ENCODE measurements at regions not wholly inside any gene's neighbourhood (a gene's known extent, or its start where the extent isn't known, plus 50 kb on each side); places are given as distances from the start of the nearest gene placed in this dataset.

DNA sequence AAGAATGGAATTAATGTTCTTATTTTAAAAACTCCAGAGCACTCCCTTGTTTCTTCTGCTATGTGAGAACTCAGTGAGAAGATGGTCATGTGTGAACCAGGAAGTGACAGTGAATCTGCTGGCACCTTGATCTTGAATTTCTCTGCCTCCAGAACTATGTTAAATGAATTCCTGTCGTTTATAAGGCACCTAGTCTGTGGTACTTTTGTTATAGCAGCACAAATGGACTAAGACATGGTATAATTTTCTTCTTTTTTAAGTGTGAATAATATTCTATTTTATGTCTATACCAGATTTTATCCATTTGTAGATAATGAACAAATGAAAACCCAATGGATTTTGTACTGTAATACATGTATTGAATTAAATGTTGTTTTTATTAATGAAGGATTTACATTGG lies 601.9 kb upstream of the REG3G start:
- no peak for DNase-seq (ENCODE audit: low read depth, low spot score)

DNA sequence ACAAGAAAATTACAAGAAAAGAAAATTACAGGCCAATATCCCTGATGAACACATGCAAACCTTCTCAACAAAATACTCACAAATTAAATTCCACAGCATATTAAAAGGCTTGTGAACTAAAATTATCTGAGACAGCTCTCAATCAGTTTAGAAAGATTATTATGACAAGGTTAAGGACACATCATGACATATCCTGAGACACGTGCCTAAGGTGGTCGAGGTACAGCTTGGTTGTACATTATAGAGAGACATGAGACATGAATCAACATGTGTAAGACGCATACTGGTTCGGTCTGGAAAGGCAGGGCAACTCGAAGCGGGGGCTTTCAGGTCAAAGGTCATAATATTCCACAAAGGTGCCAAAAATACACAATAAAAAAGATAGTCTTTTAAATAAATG lies 598.3 kb upstream of the REG3G start:
- DNase-seq (ENCODE audit: low read depth, low spot score): no peak

DNA sequence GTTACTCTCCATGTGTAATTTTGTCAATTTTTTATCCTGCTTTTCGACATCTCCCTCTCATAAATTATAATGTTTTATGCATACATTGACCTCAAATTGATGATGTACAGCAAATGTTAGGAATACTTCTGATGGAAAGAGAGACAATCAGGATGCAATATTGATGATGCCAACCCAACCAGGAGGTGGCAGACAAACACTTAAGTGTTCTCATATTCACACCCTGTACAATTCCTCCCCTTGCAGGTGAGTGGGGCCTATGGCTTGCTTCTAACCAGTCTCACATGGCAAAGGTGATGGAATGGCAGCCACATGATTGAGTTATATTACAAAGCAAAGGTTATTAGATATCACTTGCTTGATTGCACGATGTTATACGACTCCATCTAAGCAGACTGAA lies 594.3 kb upstream of the REG3G start:
- DNase-seq (ENCODE audit: low read depth, low spot score): no peak

DNA sequence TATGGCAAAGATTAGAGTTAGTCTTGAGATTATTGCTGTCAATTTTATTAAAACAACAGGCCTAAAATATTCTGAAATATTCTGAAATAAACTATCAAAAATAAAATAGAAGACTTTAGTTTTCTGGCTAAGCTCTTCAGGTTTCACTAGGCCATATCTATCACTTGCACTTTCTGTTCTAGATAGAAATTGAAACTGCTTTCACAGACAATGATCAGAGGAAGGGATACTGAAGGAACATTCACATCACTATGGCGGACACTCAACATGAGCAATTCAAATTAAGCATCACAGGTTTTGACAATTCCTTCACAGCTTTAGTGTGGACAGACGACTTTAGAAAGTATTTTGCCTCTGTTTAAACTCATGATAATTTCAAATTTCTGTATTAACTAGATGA lies 586.4 kb upstream of the REG3G start:
- DNase-seq (ENCODE audit: low read depth, low spot score): no peak

DNA sequence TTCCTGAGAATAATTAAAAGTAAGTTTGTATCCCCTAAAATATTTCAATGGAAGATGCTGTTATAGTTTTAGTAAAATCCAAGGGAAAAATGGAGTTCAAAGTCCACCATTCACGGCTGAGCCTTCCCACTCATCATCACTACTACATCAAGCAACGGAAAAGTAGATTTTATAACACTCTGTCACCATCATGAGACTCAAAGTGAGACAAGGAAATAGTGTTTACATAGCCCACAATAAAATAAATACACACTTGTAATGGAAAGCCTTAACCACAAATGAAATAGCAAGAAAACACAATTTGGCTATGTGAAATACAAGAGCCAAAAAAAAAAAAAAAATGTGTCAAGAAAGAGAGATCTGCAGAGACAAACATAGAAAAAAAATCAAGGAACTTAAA lies 569.9 kb upstream of the REG3G start:
- DNase-seq (ENCODE audit: low read depth, low spot score): no peak

DNA sequence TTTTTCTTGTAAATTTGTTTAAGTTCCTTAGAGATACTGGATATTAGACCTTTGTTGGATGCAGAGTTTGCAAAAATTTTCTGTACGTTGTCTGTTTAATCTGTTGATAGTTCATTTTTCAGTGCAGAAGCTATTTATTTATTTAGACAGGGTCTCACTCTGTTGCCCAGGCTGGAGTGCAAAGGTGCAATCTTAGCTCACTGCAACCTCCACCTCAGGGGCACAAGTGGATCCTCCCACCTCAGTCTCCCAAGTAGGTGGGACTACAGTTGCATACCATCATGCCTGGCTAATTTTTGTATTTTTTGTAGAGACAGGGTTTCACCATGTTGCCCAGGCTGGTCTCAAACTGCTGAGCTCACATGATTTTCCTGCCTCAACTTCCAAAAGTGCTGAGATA lies 568.2 kb upstream of the REG3G start:
- no peak for DNase-seq (ENCODE audit: low read depth, low spot score)

DNA sequence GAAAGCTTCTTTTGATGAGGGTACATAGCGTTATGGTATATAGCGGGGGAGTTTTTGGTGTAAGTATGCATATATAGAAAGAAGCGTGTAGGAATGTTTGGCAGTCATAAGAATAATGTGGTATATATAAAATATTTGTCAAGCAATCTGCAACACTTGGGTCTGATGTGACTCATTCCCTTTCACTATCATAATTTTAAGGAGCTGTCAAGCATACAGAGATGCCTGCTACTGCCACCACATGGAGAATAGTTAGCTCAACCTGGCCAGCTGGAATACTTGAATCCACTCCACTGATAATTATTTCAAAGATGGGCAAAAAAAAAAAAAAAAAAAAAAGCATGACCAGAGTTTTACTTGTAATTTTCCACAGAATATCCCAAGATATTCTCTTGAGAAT lies 559.8 kb upstream of the REG3G start:
- no peak for DNase-seq (ENCODE audit: low read depth, low spot score)

DNA sequence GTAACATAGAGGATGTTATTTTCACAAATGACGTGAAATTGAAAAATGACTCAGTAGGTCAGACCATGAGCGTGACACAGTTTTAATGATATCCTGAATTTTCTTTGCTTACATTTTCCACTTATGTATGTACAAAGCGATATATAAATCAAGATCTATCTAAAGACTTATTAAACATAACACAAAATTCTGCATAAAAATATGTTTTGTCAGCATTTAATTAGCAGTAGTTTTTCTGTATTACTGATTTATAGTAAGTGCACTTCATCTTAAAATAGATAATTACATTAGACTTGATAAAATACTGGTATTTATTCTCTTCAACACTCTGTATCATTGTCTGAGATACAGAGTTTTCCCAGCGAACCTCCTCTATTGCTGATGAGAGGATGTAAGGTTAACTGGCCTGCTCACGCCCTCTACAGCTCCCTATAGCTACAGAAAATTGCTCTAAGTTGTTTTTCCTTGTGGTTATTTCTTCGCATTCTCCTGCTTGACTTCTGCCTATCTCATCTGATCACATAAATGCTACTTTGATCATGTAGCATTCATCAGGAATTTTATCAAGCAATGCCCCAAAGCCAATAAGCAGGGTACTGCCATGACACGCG lies 548.8 kb upstream of the REG3G start:
- DNase-seq (ENCODE audit: low read depth, low spot score): no peak

DNA sequence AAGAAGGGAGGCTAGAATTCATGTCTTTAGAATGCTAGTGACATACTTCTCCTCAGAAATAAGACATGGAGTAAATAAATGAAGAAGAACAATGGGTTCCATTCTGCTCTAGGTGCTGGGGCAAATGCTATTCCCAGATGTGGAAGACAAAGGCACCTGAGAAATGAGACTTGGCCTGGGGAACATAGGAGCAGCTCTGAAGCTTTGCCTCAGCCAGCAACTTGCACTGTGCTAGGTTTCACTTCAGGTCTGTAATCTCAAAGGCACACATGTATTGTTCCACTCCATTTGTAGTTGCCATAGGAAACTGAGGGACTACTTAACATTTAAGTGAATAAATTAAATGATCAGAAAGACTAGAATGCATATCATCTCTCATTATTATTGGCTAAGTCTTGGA lies 538.9 kb upstream of the REG3G start:
- DNase-seq (ENCODE audit: low read depth, low spot score): no peak

DNA sequence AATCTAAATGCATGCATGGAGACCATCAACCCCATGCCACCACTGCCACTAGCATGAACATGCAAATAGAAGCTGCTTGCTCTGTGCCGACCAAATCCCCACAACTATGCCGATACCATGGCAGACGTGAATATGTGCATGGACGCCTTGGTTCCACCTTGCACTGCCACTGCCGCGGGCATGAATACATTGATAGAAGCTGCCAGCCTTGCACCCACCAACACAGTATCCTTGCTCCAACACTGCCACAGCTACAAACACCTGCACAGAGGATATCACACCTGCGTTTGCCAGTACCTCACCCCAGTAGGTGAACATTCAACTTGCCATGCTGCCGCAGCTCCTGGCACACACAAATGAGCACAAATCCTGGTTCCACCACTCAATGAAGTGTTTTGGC lies 527.4 kb upstream of the REG3G start:
- DNase-seq (ENCODE audit: low read depth, low spot score): no peak

DNA sequence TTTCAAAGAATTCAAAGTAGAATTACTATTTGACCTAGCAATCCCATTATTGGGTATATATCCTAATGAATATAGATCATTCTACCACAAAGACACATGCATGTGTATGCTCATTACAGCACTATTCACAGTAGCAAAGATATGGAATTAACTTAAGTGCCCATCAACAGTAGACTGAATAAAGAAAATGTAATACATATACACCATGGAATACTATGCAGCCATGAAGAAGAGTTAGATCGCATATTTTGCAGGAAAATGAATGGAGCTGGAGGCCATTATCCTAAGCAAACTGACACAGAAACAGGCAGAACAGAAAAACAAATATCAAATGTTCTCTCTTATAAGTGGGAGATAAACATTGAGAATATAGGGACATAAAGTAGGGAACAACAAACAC lies 519.2 kb upstream of the REG3G start:
- DNase-seq (ENCODE audit: low read depth, low spot score): no peak

DNA sequence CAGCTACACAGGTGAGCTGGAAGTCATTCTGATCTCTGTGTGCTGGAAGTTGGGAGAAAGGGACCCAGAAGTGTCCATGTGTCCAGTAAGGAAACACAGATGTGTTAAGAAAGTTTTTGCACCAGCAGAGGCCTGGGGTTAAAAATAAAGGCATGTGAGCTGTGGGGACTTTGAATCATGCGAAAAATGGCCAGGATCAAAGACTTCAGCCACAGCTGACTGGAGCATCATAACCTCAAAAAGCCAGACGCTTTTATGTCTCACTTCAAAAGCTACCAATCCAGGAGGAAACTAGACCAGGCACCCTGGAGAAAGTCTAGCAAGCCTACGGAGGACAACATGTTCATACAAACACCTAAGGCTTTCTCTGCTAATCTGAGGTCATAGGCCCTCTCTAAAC lies 503.6 kb upstream of the REG3G start:
- no peak for DNase-seq (ENCODE audit: low read depth, low spot score)

DNA sequence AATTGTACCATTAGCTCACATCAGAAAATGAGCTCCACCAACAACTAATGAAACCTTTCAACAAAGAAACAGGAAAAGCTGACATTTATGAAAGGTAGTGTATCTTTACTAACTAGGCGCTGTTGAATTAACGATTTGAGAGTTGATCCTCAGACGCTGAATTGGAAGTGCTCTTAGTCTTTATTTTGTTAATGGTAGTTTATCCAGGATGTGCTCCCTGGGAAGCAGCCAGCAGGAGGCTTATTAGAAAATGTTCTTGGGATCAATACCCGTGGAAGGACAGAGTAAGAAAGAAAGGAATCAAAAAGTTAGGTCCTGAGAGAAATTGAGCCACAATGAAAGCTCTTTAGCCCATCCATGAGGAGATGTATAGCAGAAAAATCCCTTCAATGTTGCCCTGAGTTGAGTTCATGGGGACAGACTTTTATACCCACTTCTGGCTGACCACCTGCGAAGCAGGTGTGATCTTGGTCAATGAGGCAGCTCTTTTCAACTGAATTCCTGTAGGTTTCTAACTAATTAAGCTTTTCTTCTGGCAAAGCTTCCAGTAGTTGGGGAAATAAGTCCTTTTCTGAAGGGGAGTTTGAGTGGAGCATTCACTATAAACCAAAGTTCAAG lies 492.6 kb upstream of the REG3G start:
- no peak for DNase-seq (ENCODE audit: low read depth, low spot score)

DNA sequence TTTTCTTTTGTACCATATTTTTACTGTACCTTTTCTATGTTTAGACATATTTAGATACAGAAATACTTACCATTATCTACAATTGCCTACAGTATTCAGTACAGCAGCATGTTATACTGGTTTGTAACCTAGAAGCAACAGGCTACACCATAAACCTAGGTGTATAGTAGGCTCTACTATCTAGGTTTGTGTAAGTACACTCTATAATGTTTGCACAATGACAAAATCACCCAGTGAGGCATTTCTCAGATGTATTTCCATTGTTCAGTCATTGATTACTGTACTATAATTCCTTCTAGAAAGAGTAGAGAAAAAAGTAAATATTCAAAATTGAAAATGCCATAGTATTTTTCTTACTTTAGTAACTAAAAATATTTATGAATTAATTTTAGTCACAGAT lies 490.1 kb upstream of the REG3G start:
- DNase-seq (ENCODE audit: low read depth, low spot score): no peak

DNA sequence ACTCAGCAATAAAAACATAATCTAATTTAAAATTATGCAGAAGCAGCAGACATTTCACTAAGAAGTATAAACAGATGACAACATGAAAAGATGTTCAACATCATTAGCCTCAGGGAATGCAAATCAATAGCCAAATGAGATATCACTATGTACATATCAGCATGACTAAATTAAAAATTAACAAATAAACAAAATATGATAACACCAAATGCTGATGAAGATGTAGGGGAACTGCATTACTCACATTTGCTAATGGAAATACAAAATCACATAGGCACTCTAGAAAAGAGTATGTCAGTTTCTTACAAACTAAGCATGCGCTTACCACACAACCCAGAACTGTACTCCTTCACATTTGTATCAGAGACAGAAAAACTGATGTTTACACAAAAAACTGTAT lies 487.2 kb upstream of the REG3G start:
- no peak for DNase-seq (ENCODE audit: low read depth, low spot score)

DNA sequence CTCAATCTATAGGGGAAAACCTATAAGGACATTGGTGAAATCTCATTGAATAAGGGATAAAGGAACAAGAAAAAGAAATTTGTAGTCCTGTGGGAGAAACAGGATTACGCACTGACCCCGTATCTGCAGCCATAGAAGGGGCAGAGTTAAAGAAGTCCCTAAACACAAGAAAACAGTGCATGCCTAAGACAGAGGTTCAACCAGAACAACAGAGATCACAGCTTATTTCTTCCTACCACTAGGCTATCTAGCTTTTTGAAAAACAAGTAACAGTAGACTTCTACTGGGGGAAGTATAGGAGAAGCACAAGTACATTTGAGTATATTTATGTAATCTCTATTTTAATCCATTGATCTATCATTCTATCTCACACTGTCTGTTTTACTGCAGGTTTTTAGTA lies 485.2 kb upstream of the REG3G start:
- DNase-seq (ENCODE audit: low read depth, low spot score): no peak

DNA sequence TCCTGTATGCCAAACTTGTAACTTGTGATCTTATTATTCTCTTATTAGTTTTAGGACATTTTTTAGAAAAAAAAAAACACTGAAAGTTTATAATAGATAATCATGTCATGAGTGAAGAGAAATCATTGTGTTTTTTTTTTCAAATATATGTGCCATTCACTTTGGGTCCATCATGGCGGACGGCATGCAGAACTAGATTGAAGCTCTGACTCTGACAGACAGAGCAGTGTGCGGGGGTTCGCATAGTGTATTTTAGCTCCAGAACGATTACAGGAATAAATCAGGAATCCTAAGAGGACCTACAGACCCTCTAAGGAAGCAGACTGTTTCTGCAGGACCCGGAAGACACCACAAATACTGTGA lies 484.4 kb upstream of the REG3G start:
- DNase-seq (ENCODE audit: low read depth, low spot score): no peak

DNA sequence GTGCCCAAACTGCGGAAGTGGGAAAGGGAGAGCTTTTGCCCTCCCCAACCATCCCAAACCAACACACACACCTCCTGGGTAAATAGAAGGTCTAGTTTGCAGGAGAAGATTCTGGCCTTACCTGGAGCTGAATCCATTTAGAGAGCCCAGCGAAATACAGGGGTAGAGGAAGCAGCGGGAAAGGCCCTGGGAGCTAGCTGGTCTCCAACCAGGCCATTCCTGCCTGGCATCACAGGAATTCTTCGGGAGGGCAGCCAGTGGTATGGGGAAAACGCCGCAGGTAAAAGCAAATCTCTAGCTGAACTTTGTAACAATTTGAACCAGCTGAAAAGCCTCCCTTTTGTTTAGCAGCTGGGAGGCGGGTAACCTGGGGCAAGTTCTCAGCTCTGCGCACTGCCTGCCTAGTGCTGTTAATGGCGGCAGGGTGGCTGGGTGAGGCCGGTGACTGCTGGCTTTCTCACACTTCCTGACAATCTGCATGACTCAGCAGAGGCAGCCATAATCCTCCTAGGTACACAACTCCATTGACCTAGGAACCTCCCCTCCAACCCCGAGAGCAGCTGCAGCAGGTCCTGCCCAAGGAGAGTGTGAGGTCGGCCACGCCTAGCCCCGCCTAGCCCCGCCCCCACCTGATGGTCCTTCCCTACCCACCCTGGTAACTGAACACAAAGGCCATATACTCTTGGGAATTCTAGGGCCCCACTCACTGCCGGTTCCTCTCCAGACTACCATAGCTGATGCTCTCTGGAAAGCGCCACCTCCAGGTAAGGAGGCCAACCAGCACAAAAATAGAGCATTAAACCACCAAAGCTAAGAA lies 483.8 kb upstream of the REG3G start:
- DNase-seq (ENCODE audit: low read depth, low spot score): no peak

DNA sequence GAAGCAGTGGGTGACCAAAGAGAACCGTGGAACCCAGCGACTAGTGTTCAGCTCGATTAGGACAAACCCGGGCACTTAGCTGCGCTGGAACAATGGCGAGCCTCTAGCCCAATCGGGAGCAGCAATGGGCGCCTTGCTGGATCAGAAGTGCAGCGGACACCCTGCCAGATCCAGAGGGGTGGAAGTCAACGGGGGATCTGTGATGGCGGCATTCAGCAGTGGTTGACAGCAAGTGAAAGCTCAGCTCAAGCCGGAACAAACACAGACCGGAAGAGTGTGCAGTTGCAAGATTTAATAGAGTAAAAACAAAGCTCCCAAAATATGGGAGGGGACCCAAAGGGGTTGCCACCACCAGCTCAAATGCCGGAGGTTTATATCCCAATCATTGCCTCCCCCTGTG lies 478.7 kb upstream of the REG3G start:
- DNase-seq (ENCODE audit: low read depth, low spot score): no peak

DNA sequence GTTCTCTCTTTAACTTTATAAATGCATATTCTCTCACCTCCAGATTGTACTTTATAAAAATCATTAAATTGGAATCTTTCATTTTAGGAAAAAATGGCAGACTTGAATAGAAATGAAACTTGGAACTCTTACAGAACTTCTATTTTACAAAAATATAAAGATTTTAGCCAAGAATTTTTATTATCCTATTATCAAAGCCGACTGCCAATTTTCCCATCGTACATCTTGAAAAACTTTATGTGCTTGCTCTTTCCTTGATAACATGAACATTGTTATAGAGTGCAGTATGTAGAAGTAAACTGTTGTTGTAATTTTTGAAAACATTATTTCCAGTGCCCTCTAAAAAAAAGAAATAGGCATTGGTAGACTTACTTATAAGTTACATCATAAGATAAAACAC lies 475.7 kb upstream of the REG3G start:
- DNase-seq (ENCODE audit: low read depth, low spot score): no peak

DNA sequence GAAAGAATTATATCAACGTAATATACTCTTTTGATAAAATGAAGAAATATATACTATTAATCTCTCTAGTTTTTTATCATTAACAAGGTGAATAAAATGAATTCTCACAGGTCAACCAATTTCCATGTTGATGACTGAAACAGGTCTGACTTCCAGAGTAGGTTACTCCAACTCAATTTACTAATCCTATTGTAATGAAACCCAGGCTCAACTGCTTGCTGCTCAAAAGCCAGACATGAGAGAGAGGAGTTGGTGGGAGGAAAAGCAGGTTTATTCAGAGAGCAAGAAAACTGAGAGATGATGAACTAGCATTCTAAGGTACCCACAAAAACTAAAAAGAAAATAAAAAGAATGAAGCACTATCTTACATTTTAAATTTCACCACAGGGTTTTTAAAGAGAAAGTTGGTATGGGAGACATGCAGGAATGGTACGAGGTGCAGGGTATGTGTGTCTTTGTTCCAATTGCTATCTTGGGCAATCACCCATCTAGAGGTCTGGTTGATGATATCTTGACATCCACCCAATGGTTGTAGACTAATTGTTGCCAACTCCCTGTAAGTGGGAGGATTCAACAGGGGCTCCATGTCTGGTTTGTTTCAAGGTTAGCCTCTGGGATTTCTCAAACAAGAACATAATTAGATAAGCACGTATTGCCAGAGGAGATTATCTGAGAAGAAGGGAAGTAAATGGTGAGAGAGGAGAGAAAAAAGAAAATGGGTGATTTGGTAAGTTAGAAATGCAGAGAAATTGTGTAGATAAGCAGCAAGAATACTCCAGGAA lies 471.4 kb upstream of the REG3G start:
- no peak for DNase-seq (ENCODE audit: low read depth, low spot score)

DNA sequence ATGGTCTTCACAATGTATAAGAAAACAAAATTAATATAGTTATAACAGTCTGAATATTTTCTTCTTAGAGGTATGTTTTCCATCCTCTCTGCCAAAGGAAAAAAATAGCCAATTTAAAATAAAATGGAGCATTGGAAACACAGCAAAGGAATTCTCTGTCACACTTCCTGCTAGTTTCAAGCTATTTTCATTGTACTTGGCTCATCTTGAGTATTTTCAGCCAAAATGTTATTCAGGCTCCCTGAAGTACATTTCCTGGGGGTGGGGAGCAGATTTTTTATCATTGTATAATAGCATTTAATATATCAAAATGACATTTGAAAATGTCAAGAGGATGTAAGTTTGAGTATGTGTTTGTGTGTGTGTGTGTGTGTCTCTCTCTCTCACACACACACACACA lies 463.6 kb upstream of the REG3G start:
- DNase-seq (ENCODE audit: low read depth, low spot score): no peak

DNA sequence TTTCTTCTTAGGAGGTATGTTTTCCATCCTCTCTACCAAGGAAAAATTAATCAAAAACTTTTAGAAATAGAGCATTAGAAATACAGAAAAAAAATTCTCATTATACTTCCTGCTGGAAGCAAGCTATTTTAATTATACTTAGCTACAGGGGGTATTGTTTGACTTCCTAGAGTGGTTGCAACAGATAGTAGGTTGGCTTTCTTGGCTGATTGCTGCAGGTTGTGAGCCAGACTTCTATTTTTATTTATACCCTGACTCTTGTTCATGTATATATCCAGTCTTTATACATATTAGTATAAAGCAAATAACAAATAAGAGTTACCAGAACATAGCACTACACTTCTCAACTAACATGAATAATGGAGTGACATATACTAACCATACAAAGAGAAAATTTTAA lies 460.8 kb upstream of the REG3G start:
- no peak for DNase-seq (ENCODE audit: low read depth, low spot score)
